Thyroid gland (tissue), 4 donors: ENCODE measurements at regions not wholly inside any gene's neighbourhood (a gene's known extent, or its start where the extent isn't known, plus 50 kb on each side); places are given as distances from the start of the nearest gene placed in this dataset.

Experiments used
- CTCF ChIP-seq, 6 experiments: fragments of 200-600 bp in 3 of 6; fragments of 450-650 bp in 3 of 6; sonication (generic) in 3 of 6; IDR thresholded peaks; one replicate each; pipeline ENCODE4 v1.5.1; 2016 to 2019; ENCODE audit warnings: antibody characterized with exemption in 6 of 6, mild to moderate bottlenecking in 2 of 6, inconsistent platforms in 1 of 6, moderate library complexity in 1 of 6
- POLR2A ChIP-seq, 2 donors: fragments of 450-650 bp; IDR thresholded peaks; one replicate each; pipeline ENCODE4 v1.6.1; 2017; ENCODE audit warnings: antibody characterized with exemption in 2 of 2, mild to moderate bottlenecking in 2 of 2, moderate library complexity in 1 of 2

GRCh38 chr1:89451011-89451410 lies 73.6 kb upstream of the LRRC8B start:
- TF ChIP-seq CTCF (IDR thresholded peaks at IDR 0.05) (no peak), POLR2A (IDR thresholded peaks at IDR 0.05) (no peak)
